PC-3 (cell line): ENCODE measurements at regions not wholly inside any gene's neighbourhood (a gene's known extent, or its start where the extent isn't known, plus 50 kb on each side); places are given as distances from the start of the nearest gene placed in this dataset.

Source experiments
- ATAC-seq: fragments of 200-7000 bp; cut with Tn5 transposase; 2 replicates; pipeline ENCODE4 v1.9.1; 2020; ENCODE audit warnings: mild to moderate bottlenecking, moderate library complexity
- BruUV-seq: library from RNA; stranded (reverse); fragments of 400-500 nt; replicated peaks from 2 replicates; lab custom pipeline; 2021; lab: Mats Ljungman, UMichigan
- CTCF ChIA-PET: fragments of 300-600 bp; sonication (Branson Sonifier 250); formaldehyde crosslinking; loops from one replicate; lab custom pipeline; 2022; ENCODE audit warnings: antibody characterized with exemption; lab: Charles Lee
- POLR2A ChIA-PET: fragments of 300-600 bp; sonication (Branson Sonifier 250); formaldehyde crosslinking; loops from one replicate; lab custom pipeline; 2022; ENCODE audit warnings: antibody characterized with exemption; ENCODE audit not compliant: unreplicated experiment; lab: Charles Lee
- DNase-seq: peaks from one replicate; pipeline ENCODE4 v3.0.0-alpha.2; 2015
- H2AFZ ChIP-seq: fragments of 300-600 bp; sonication (generic); 2 replicates; pipeline ENCODE4 v1.6.0; 2016; ENCODE audit warnings: antibody characterized with exemption, low read length
- H3F3A ChIP-seq: fragments of 300-600 bp; sonication (generic); one replicate; pipeline ENCODE4 v1.6.0; 2017; ENCODE audit warnings: antibody characterized with exemption, low read length, control low read depth, mild to moderate bottlenecking; ENCODE audit not compliant: unreplicated experiment
- H3K27ac ChIP-seq: fragments of 300-600 bp; sonication (generic); 2 replicates; pipeline ENCODE4 v1.5.1; 2016; ENCODE audit warnings: mild to moderate bottlenecking, low read length
- H3K27me3 ChIP-seq: fragments of 300-600 bp; sonication (generic); 2 replicates; pipeline ENCODE4 v1.6.1; 2016; ENCODE audit warnings: low read length, mixed read lengths
- H3K36me3 ChIP-seq: fragments of 300-600 bp; sonication (generic); 2 replicates; pipeline ENCODE4 v1.6.1; 2016; ENCODE audit warnings: low read depth, mixed run types, low read length, mixed read lengths
- H3K4me1 ChIP-seq: fragments of 300-600 bp; sonication (generic); 2 replicates; pipeline ENCODE4 v1.5.1; 2016; ENCODE audit warnings: low read length; ENCODE audit not compliant: insufficient read depth
- H3K4me2 ChIP-seq: fragments of 300-600 bp; sonication (generic); 2 replicates; pipeline ENCODE4 v1.6.0; 2016; ENCODE audit warnings: low read length
- H3K4me3 ChIP-seq: fragments of 300-600 bp; sonication (generic); 2 replicates; pipeline ENCODE4 v1.5.1; 2016; ENCODE audit warnings: mild to moderate bottlenecking, low read length, mixed read lengths
- H3K79me2 ChIP-seq: fragments of 300-600 bp; sonication (generic); 2 replicates; pipeline ENCODE4 v1.6.1; 2017; ENCODE audit warnings: low read length, mixed read lengths
- H3K9ac ChIP-seq: fragments of 300-600 bp; sonication (generic); 2 replicates; pipeline ENCODE4 v1.6.0; 2016; ENCODE audit warnings: mild to moderate bottlenecking, low read length
- H3K9me2 ChIP-seq: fragments of 300-600 bp; sonication (generic); replicated peaks from 2 replicates; pipeline ENCODE4 v1.6.1; 2016; ENCODE audit warnings: mixed run types, low read length, mixed read lengths
- H3K9me3 ChIP-seq: fragments of 300-600 bp; sonication (generic); 2 replicates; pipeline ENCODE4 v1.6.1; 2016; ENCODE audit warnings: low read length, mixed read lengths
- H4K20me1 ChIP-seq: fragments of 300-600 bp; sonication (generic); 2 replicates; pipeline ENCODE4 v1.6.1; 2016; ENCODE audit warnings: low read length, mixed read lengths
- CTCF ChIP-seq: fragments of 300-600 bp; sonication (generic); conservative IDR thresholded peaks from 2 replicates; pipeline ENCODE4 v1.5.1; 2017; ENCODE audit warnings: antibody characterized with exemption, low read depth, mild to moderate bottlenecking, low read length
- EZH2 ChIP-seq: fragments of 300-600 bp; sonication (generic); IDR thresholded peaks from one replicate; pipeline ENCODE4 v1.6.1; 2017; ENCODE audit warnings: antibody characterized with exemption, mild to moderate bottlenecking, low read length; ENCODE audit not compliant: unreplicated experiment
- EZH2phosphoT487 ChIP-seq: fragments of 300-600 bp; sonication (generic); IDR thresholded peaks from 2 replicates; pipeline ENCODE4 v1.6.1; 2018; ENCODE audit warnings: mild to moderate bottlenecking, antibody characterized with exemption, low read length, borderline replicate concordance
- intact Hi-C: fragments of 100-400 bp; cut with micrococcal nuclease; formaldehyde crosslinking; loops from 2 replicates; pipeline ENCODE4 v1.9.0; 2023

- ChIA-PET CTCF (no interaction called here), POLR2A (no interaction called here)
- ATAC-seq (no peak), DNase-seq (no peak)
- no peaks in the 10 kb centered on the region for H3F3A ChIP-seq
- no peaks in the 10 kb centered on the region for H3K9me2 ChIP-seq
- H3K27ac ChIP-seq = no peak overlapping the region
- no peak overlapping the region for H3K4me2 ChIP-seq
- H3K36me3 ChIP-seq = no peaks in the 10 kb centered on the region
- TF ChIP-seq EZH2 (no peak), CTCF (no peak), EZH2phosphoT487 (no peak)
- no peak overlapping the region for H2AFZ ChIP-seq
- intact Hi-C loops = no loop called here
- no peaks in the 10 kb centered on the region for H3K9me3 ChIP-seq
- H3K4me1 ChIP-seq = peaks cover 8% of the 10 kb centered on the region; the same call in 1 of the 2 replicates
- H3K27me3 ChIP-seq = no peaks in the 10 kb centered on the region
- no peaks in the 10 kb centered on the region for H4K20me1 ChIP-seq
- H3K9ac ChIP-seq = no peak overlapping the region
- no peaks in the 10 kb centered on the region for H3K79me2 ChIP-seq
- no TSS peak for BruUV-seq
- H3K4me3 ChIP-seq = no peak overlapping the region
Observed at GRCh38 chr1:208537198-208537597, 293.0 kb upstream of the PLXNA2 start.

- no peak for ATAC-seq
- intact Hi-C loops = no loop called here
- Histone ChIP-seq H3K27me3 (no peaks in the 10 kb centered on the region), H4K20me1 (no peaks in the 10 kb centered on the region), H3F3A (no peaks in the 10 kb centered on the region), H2AFZ (no peak overlapping the region), H3K4me1 (peaks cover 8% of the 10 kb centered on the region; the same call in 1 of the 2 replicates), H3K4me3 (no peak overlapping the region), H3K4me2 (no peak overlapping the region), H3K36me3 (no peaks in the 10 kb centered on the region), H3K9ac (no peak overlapping the region), H3K79me2 (no peaks in the 10 kb centered on the region), H3K9me2 (no peaks in the 10 kb centered on the region), H3K27ac (no peak overlapping the region), H3K9me3 (no peaks in the 10 kb centered on the region)
- no TSS peak for BruUV-seq
- no peak for DNase-seq
- TF ChIP-seq EZH2 (no peak), EZH2phosphoT487 (no peak), CTCF (no peak)
- CTCF ChIA-PET = no interaction called here
- POLR2A ChIA-PET = no interaction called here
Observed at GRCh38 chr1:208538078-208538477, 293.9 kb upstream of the PLXNA2 start.

- Histone ChIP-seq H3F3A (no peaks in the 10 kb centered on the region), H4K20me1 (no peaks in the 10 kb centered on the region), H3K27me3 (no peaks in the 10 kb centered on the region), H3K27ac (no peak overlapping the region), H2AFZ (no peak overlapping the region), H3K9me3 (no peaks in the 10 kb centered on the region), H3K4me1 (peaks cover 8% of the 10 kb centered on the region; the same call in 1 of the 2 replicates), H3K4me2 (no peak overlapping the region), H3K79me2 (no peaks in the 10 kb centered on the region), H3K9me2 (no peaks in the 10 kb centered on the region), H3K9ac (no peak overlapping the region), H3K36me3 (no peaks in the 10 kb centered on the region), H3K4me3 (no peak overlapping the region)
- CTCF ChIA-PET = no interaction called here
- no TSS peak for BruUV-seq
- POLR2A ChIA-PET = no interaction called here
- TF ChIP-seq CTCF (no peak), EZH2phosphoT487 (no peak), EZH2 (no peak)
- ATAC-seq (no peak), DNase-seq (no peak)
- intact Hi-C loops = no loop called here
Observed at GRCh38 chr1:208538587-208538986, 294.4 kb upstream of the PLXNA2 start.
